ENCODE measurements at regions not wholly inside any gene's neighbourhood (a gene's known extent, or its start where the extent isn't known, plus 50 kb on each side); places are given as distances from the start of the nearest gene placed in this dataset.

DNA sequence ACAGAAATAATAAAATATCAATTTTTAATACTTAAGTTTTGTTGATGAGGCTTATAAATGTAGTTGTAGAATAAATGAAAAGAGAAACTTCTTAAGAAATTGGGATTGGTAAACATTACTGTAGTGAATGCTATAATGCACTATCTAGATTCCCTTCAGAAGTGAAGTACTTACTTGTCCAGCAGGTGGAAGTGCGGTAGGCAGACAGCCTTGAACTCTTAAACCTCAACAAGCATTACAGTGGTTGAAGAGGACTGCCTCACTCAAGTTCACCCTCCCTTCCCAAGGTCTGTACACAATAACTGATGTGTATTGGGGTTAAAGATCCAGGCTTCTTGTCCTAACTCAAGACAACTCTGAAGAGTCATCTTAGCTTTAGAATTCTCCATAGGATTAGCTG, 931.0 kb upstream of the LRRTM1 start:
- no peak for DNase-seq

- no peak for DNase-seq
These were observed 930.2 kb upstream of the LRRTM1 start for GRCh38 chr2:81234711-81235110.

DNA sequence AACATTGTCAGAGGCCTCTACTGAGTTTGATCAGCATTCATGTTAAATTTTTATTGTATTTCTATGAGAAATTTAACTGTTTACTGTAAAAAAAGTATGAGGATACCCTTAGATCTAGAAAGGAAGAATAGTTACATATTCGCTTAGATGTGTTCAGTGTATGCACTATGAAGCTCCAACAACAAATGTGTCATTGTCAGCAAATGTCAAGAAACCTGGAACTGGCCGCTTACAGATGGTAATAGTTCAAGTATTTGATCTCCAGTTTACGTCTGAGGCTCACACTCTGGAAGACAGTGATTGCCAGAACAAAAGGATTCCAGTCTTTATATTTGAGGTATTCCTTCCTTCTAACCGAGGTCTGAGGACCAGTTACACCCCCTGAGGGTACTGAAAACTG, 921.2 kb upstream of the LRRTM1 start:
- no peak for DNase-seq

DNA sequence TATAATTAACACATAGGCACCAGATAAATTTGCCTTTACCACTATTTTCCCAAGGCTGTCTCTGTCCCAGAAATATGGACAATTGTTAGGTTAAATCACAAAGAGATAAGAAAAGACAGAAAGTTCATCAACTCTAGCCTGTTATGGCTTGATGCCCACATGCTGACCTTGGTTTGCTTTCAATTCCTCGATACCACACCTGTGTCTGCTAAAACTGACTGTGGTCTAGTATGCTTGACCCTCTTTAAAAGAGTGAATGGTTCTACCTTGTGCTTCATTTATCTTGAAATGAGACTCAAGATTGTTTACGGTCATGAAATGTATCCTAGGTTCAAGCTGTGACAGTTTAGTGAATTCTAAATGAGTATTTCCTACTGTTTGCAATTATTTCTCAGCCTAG, 909.0 kb upstream of the LRRTM1 start:
- no peak for DNase-seq

DNA sequence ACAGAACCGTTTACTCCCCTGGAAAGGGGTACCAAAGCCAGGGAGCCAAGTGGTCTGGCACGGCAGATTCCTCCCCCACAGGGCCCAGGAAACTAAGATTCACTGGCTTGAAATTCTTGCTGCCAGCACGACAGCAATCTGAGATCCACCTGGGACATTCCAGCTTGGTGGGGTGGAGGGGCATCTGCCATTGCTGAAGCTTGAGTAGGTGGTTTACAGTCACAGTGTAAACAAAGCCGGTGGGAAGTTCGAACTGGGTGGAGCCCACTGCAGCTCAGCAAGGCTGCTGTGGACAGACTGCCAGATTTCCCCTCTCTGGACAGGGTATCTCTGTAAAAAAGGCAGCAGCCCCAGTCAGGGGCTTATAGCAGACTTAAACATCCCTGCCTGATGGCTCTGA, 901.7 kb upstream of the LRRTM1 start:
- DNase-seq = no peak

DNA sequence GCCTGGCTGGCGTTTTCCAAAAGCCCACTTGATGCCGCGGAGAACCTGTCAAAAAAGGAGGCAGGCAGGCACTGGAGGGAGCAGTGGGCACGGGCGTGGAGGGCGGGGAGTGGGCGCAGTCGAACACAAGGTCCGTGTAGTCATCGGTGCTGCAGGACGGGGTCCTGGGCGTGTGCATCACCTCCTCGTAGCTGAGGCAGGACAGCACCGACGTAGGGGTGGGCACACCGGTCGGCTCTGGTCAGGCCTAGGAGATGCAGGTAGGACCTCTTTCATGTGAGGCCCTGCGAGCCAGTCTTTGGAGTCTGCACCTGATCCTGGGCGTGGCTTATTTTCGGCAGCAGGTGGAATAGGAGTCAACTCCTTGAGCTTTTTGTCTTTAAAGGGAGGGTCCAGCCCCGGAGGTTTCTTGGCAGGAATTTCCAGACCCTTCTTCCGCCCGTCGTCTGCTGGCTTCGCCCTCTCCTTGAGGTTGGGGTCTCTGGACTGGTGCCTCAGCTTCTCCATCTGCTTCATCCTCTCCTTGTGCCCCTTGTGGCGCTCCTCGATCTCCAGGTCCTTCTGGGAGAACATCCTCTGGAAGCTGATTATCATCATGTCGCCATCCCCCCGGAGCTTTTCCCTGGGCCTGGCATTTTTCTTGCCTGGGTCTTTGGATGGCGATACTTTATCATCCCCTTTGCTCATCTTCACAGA, 892.5 kb upstream of the LRRTM1 start:
- no peak for DNase-seq

DNA sequence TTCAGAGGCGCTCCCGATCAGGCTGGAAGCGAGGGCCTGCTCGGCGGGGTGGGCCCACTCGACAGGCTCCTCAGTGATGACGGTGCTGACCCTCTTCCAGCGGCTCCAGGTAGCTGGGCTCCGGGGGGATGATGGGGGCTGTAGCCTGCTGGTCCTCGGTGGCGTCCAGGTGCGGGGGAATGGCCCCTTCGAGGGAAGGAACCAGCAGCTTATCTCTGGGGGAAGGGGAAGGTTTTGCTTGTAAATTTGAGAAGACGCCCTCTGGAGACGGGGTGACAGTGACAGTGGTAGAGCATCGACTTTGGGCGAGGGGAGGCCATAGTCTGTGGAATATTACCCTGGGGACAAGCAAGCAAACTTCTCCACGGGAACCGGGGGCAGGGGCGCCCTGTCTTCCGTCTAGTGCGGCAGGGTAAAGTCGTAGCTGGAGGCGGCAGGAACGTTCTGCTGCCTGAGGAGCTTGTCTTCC, 891.9 kb upstream of the LRRTM1 start:
- DNase-seq = no peak

DNA sequence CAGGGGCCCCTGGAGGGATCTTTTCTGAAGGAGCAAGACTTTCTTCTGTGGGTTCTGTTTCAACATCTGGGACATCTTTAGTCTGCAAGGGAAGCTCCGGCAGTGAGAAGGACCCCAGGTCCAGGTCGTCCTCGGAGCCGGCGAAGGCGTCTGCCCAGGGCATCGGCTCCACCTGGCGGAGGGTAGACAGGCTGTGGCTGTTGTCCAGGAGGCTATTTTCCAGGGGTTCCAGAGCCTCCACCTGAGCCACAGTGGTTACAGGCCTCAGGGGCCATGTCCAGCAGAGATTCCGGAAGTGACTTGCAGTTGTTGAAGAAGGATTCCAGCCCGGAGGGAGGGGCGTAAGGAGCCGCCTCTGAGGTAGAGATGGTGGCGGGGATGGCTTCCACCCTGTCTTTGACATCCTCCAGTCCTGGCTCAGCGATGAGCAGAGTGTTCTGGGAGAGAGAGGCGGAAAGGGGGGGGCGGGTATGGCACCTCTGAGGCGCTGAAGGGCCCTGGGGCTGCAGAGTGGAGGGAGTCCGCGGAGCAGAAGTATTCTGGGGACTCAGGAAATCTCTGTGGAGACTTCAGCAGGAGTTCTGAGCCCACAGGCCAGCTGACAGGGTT, 891.3 kb upstream of the LRRTM1 start:
- DNase-seq = no peak

DNA sequence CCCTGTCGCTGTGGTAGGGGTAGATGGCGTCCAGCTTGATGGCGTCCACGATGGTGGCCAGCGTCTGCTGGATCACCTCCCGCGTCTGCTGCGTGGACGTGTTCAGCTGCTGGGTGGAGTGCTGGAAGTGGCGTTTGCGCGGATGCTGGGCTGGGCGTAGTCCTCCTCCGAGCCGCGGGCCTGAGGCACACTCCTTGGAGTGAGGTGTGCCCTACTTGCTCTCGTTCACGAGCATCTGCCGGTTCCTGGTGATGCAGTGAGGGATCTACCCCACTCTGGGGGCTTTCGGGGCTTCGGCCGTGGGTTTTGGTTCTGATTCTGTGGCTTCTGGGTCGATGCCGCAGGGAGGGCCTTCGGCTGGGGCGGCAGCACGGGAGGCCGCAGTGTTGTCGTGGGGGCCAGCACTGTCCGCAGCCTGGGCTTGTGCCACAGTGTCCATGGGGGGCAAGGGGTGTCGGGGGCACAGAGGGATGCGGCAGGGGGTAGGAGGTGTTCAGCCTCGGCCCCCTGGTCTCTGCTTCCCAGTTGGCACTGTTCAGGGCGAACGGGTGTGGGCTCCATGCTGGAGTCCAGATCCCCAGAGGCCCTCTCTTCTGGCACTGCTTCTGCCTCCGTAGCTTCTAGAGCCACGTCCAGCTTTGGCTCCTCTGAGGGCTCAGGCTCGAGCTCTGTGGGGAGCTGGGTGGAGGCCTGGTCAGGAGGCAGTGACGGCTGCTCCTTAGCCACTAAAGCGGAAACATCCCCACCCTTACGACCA, 890.6 kb upstream of the LRRTM1 start:
- DNase-seq = no peak

DNA sequence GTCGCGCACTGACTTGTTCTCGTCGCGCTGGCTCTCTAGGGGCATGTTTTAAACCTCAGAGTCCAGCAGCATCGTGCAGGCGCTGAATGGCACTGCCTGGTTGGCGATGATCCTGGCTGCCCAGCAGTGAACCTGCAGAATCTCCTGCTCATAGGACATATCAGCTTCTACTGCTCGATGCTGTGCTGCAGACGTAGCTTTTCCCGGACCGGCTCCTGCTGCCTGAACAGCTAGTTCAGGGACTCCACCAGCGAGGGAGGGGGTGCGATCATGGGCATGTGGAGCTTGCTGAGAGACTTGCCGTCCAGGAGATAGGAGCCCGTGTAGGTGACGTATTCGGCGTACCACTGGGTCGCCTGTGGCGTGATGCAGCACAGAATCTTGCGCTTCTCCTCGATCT, 890.0 kb upstream of the LRRTM1 start:
- no peak for DNase-seq

DNA sequence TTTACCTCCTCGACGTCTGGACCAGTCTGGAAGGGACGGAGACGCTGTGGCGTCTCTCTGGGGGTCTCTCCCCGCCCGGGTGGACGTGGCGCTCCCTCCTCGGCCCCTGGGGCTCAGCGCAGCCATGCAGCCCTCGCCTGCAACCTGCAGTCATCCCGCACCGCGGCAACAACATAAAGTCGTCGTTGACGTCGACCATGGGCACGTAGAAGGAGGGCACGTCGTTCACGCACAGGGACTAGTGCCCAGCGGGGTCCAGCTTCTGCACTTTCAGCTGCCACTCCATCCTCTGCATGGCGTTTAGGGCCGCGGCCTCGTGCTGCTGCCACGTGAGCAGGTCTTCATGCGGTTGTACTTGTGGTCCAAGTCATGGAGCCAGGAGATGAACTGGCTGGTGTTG, 889.6 kb upstream of the LRRTM1 start:
- no peak for DNase-seq

GRCh38 chr2:81181845-81182244, 877.3 kb upstream of the LRRTM1 start:
- DNase-seq = no peak

DNA sequence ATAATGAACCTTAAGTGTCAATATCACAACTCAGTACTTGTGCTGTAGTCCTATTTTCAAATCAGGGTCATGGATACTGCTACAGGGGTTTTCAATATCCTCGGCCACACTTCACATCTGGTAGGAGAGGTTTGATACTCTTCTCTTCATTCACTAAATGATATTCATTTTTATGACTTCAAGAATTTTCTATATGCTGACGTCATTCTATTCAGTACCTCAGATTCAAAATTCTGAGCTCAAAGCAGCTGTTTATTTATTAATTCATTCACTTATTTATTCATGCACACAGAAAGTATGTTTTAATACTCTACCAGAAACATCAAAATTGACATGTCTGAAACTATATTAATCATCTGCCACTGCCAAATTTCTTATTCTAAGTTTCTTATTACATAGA, 866.9 kb upstream of the LRRTM1 start:
- DNase-seq = no peak

DNA sequence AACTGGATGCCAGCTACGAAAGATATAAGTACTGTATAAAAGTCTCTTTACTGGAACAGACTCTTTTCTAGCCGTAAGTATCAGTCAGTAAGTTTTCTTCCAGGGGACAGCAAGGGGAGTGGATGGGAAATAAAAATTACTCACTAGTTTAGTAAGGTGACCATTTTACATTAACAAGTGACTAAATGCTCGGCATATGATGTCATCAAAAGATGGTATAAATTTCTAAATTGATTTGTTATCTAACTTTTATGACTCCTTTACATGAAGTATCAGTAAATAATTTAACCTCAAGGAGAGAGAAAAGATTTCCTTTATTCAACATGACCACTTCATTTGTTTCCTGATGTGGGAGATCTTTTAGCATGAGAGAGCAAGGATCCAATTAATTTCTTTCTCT, 859.0 kb upstream of the LRRTM1 start:
- DNase-seq = no peak

- DNase-seq = no peak
These were observed 854.0 kb upstream of the LRRTM1 start for GRCh38 chr2:81158505-81158904.

DNA sequence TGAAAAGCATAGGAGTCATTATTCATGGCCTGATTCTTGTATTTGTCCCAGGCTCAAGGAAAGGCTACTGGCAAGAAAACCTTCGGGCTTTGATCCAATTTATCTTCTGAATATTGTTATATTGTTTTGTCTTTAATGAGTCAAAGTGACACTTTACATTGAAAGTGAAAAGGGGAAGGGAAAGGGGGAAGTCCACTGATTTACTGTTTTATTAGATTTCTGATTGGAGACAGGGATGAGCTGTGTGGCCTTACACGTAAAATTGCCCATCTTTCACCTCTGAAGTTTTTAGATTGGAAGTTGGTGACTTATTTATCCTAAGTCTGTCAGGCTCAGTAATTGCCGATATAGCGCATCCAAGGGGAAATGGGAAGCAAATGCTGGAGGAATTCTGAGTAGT, 843.8 kb upstream of the LRRTM1 start:
- DNase-seq = no peak

DNA sequence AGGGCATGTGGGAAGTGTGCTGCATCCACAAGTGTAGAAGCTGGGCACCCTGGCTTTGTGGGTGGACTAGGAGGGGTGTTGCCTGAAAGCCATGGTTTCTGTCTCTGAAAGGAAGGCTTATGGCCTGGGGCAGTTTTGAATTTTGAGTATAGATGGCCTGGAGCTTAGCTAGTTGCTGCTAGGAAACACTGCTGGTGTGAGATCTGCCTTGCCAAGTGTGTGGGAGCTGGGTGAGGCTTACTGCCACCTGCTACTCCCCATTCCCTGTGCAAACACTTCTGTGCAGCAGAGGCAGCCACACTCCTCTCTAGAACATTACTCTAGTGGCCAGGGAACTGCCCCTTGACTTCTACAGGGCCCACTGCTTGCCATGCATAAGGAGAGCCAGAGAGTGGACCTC, 831.7 kb upstream of the LRRTM1 start:
- DNase-seq = no peak

GRCh38 chr2:81097361-81097760, 792.8 kb upstream of the LRRTM1 start:
- DNase-seq = no peak

GRCh38 chr2:81093031-81093430, 788.5 kb upstream of the LRRTM1 start:
- DNase-seq = no peak

DNA sequence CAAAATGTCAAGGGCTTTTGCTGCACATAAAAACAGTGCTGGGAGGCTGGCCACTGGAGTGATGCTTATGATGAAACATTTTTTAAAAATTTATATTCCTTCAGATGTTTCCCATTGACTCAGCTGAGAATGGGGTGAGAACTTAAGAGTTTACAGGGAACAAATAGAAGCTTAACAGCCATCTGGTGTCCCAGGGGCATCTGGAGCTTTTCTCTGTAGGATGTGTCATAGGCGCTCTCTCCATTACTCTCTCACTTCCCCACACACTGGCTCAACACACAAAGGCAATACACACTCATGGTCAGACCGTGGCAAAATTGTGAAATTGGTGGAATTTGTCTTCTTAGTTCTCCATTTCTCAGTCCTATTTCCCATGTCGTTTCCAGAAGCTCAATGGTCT, 783.1 kb upstream of the LRRTM1 start:
- DNase-seq = no peak

- DNase-seq = no peak
These were observed 779.5 kb upstream of the LRRTM1 start for GRCh38 chr2:81084101-81084500.

- no peak for DNase-seq
These were observed 774.1 kb upstream of the LRRTM1 start for GRCh38 chr2:81078631-81079030.

- no peak for DNase-seq
These were observed 773.5 kb upstream of the LRRTM1 start for GRCh38 chr2:81078102-81078501.

- no peak for DNase-seq
These were observed 772.8 kb upstream of the LRRTM1 start for GRCh38 chr2:81077396-81077795.
